ENCODE measurements at regions not wholly inside any gene's neighbourhood (a gene's known extent, or its start where the extent isn't known, plus 50 kb on each side); places are given as distances from the start of the nearest gene placed in this dataset.

DNA sequence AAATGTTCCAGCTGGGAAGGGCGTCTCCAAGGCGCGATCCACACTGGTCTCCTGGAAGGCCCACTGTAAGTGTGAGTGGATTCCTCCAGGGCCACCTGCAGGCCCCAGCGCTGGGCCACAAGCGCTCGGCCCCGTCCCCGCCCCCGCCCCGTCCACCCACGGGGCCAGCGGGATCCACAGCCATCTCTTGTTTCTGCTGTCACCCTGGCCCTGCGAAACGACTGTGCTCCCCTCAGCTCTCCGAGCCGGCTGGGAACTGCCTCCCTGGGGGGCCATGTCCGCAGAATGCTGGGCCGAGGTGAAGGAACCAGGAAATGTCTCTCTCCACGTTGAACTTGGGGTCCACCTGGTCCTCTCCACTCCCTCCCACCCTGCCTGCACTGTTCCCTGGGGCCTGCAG lies 1955.2 kb downstream of the TP53TG3F start:
- DNase-seq = no peak
- H3K9me3 ChIP-seq = no peaks in the 10 kb centered on the region
- 80 to 87% (median 81%) methylated on average over 19 of the region's 19 CpGs for WGBS, 3 donors
- no peaks in the 10 kb centered on the region for H3K36me3 ChIP-seq
- intact Hi-C loops (cut with DNase I) = no loop called here
- TF ChIP-seq, protein P1, sequence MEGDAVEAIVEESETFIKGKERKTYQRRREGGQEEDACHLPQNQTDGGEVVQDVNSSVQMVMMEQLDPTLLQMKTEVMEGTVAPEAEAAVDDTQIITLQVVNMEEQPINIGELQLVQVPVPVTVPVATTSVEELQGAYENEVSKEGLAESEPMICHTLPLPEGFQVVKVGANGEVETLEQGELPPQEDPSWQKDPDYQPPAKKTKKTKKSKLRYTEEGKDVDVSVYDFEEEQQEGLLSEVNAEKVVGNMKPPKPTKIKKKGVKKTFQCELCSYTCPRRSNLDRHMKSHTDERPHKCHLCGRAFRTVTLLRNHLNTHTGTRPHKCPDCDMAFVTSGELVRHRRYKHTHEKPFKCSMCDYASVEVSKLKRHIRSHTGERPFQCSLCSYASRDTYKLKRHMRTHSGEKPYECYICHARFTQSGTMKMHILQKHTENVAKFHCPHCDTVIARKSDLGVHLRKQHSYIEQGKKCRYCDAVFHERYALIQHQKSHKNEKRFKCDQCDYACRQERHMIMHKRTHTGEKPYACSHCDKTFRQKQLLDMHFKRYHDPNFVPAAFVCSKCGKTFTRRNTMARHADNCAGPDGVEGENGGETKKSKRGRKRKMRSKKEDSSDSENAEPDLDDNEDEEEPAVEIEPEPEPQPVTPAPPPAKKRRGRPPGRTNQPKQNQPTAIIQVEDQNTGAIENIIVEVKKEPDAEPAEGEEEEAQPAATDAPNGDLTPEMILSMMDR (IDR thresholded peaks at IDR 0.05) = no peak
- no peak for TF ChIP-seq EP300 (IDR thresholded peaks at IDR 0.05)
- TF ChIP-seq POLR2A (IDR thresholded peaks at IDR 0.05) = no peak
- no peak overlapping the region for H3K27ac ChIP-seq
- H3K4me1 ChIP-seq (ENCODE audit: insufficient read depth) = no peaks in the 10 kb centered on the region
- H3K4me3 ChIP-seq = no peak overlapping the region
- no peaks in the 10 kb centered on the region for H3K27me3 ChIP-seq

DNA sequence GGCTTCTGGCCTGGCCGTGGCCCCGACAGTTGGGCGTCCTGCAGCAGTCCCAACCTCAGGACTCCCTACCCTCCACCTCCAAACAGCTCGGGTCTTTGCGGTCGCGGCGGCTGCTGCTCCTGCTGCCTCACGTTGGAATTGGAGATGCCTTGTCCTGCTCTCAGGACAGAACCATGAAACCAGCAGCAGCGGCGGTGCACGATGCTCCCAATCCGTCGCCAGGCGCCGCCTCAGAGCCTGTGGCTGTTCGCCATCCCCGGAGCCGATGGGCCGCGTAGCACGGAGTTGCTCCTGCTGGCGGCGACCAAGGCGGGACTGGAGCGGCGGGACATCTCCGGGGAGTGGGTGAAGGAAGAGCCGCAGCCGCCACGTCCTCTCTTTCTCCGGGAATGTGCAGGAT lies 1965.9 kb downstream of the TP53TG3F start:
- H3K27ac ChIP-seq = no peak overlapping the region
- no peaks in the 10 kb centered on the region for H3K36me3 ChIP-seq
- WGBS, 3 donors = 47 to 56% (median 50%) methylated on average over 32 of the region's 32 CpGs
- H3K27me3 ChIP-seq = no peaks in the 10 kb centered on the region
- intact Hi-C loops (cut with DNase I) = no loop called here
- H3K9me3 ChIP-seq = no peaks in the 10 kb centered on the region
- H3K4me1 ChIP-seq (ENCODE audit: insufficient read depth) = no peaks in the 10 kb centered on the region
- TF ChIP-seq, protein P1 (IDR thresholded peaks at IDR 0.05) = no peak
- TF ChIP-seq POLR2A (IDR thresholded peaks at IDR 0.05) = no peak
- no peak for TF ChIP-seq EP300 (IDR thresholded peaks at IDR 0.05)
- no peak overlapping the region for H3K4me3 ChIP-seq
- no peak for DNase-seq

DNA sequence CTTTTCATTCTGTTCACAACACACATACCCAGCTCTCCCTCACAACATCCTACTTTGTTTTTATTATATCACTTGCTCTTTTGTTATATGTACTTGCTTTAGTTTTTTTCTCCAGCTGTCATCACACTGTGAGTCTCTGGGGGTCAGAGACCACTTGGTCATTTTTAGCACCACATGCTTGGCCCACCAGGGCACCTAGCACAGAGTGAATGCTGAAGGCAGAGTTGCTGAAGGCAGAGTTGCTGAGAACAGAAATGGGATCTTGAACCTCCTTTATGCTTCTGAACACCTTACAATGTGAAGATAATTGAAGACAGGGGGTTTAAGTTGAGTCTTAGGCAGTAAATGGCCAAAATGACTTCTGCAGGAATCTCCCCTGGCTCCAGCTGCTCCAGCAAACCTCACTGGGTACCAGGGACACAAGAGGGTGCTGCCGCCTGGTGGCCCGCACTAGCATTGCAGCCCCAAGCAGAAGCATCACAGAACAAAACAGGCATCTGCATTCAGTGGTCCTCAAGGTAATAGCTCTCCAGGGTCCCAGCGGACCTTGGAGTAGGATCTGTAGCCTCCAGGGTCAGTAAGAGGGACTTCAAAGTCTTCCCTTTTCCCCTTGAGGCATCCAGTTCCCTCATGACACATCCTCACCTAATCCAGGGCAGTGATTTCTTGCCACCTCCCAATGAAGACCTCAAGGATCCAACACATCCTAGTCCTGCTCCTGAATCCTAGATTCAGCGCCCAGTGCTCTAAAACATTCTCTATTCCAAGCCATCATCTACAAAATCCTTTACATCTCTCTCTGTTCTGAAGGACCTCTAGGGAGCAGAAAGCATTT lies 1972.6 kb downstream of the TP53TG3F start:
- no peaks in the 10 kb centered on the region for H3K36me3 ChIP-seq
- no peak for TF ChIP-seq EP300 (IDR thresholded peaks at IDR 0.05)
- TF ChIP-seq POLR2A (IDR thresholded peaks at IDR 0.05) = no peak
- TF ChIP-seq, protein P1 (IDR thresholded peaks at IDR 0.05) = no peak
- no peaks in the 10 kb centered on the region for H3K27me3 ChIP-seq
- H3K4me1 ChIP-seq (ENCODE audit: insufficient read depth) = no peaks in the 10 kb centered on the region
- DNase-seq = no peak
- H3K9me3 ChIP-seq = no peaks in the 10 kb centered on the region
- H3K27ac ChIP-seq = no peak overlapping the region
- H3K4me3 ChIP-seq = no peak overlapping the region
- intact Hi-C loops (cut with DNase I) = no loop called here
- WGBS, 3 donors = 8 to 9% (median 8%) methylated on average over 4 of the region's 4 CpGs

DNA sequence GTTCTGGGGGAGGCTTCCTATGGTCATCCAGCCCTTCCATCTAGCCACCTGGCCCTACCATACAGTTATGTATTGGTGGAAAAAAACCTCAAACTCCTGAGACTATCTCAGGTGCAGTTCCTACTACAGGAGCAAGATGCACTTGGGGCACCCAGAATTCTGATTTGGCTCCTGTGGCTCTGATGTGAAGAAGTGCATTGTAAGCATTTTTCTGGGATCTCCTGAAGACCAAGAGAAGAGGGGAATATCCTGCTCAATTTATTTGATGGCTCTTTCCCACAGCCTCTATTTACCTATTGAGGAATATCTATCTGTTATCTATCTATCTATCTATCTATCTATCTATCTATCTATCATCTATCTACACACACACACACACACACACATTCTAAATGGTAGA lies 1981.5 kb downstream of the TP53TG3F start:
- no peak for TF ChIP-seq POLR2A (IDR thresholded peaks at IDR 0.05)
- TF ChIP-seq, protein P1 (IDR thresholded peaks at IDR 0.05) = no peak
- no peak for TF ChIP-seq EP300 (IDR thresholded peaks at IDR 0.05)
- Histone ChIP-seq H3K4me1 (ENCODE audit: insufficient read depth) (no peaks in the 10 kb centered on the region), H3K27ac (no peak overlapping the region), H3K4me3 (no peak overlapping the region), H3K9me3 (no peaks in the 10 kb centered on the region), H3K36me3 (no peaks in the 10 kb centered on the region), H3K27me3 (no peaks in the 10 kb centered on the region)
- intact Hi-C loops (cut with DNase I) = no loop called here
- no peak for DNase-seq
